Fibroblast of mammary gland (primary cell): ENCODE measurements at regions not wholly inside any gene's neighbourhood (a gene's known extent, or its start where the extent isn't known, plus 50 kb on each side); places are given as distances from the start of the nearest gene placed in this dataset.

Experiments used
- DNase-seq: peaks from one replicate; pipeline ENCODE4 v3.0.0-alpha.2; 2010; ENCODE audit warnings: low read depth
- H3K4me3 ChIP-seq: 2 replicates; pipeline ENCODE4 v1.5.1; 2011; ENCODE audit warnings: low read depth, mild to moderate bottlenecking, low read length, moderate library complexity; ENCODE audit not compliant: control insufficient read depth
- CTCF ChIP-seq: conservative IDR thresholded peaks from 2 replicates; pipeline ENCODE4 v1.5.1; 2011; ENCODE audit warnings: low read depth, low read length, inconsistent platforms; ENCODE audit not compliant: control insufficient read depth, insufficient read depth

GRCh38 chr3:55242921-55243320 is 244.2 kb downstream of the WNT5A start:
- no peak for TF ChIP-seq CTCF
- no peak overlapping the region for H3K4me3 ChIP-seq

GRCh38 chr3:55241098-55241497 is 246.0 kb downstream of the WNT5A start:
- no peak for TF ChIP-seq CTCF
- no peak overlapping the region for H3K4me3 ChIP-seq
- no peak for DNase-seq

More at GRCh38 chr3:55242921-55243320, 244.2 kb downstream of the WNT5A start:
- no peak for DNase-seq

GRCh38 chr3:55235416-55235815 is 251.7 kb downstream of the WNT5A start:
- TF ChIP-seq CTCF, result no peak
- DNase-seq, result no peak

GRCh38 chr3:55226696-55227095 is 260.4 kb downstream of the WNT5A start:
- DNase-seq, result peak; percentile 59
- TF ChIP-seq CTCF, result no peak
- no peak overlapping the region for H3K4me3 ChIP-seq

More at GRCh38 chr3:55235416-55235815, 251.7 kb downstream of the WNT5A start:
- H3K4me3 ChIP-seq, result no peak overlapping the region

GRCh38 chr3:55218577-55218976 is 268.5 kb downstream of the WNT5A start:
- DNase-seq, result no peak
- no peak overlapping the region for H3K4me3 ChIP-seq
- no peak for TF ChIP-seq CTCF

- no peak overlapping the region for H3K4me3 ChIP-seq
- no peak for DNase-seq
- no peak for TF ChIP-seq CTCF
These were observed 279.4 kb downstream of the WNT5A start for GRCh38 chr3:55207744-55208143.

GRCh38 chr3:55205990-55206389 is 278.1 kb upstream of the LRTM1 start:
- H3K4me3 ChIP-seq, result no peak overlapping the region
- DNase-seq, result peak; percentile 31
- TF ChIP-seq CTCF, result no peak
